GM12878 (cell line): ENCODE measurements at regions not wholly inside any gene's neighbourhood (a gene's known extent, or its start where the extent isn't known, plus 50 kb on each side); places are given as distances from the start of the nearest gene placed in this dataset.

Experiments
- ATAC-seq: fragments of 200-7000 bp; cut with Tn5 transposase; 3 replicates; pipeline ENCODE4 v1.9.1; 2020; ENCODE audit warnings: mild to moderate bottlenecking, moderate library complexity
- BruUV-seq: library from RNA; stranded (reverse); fragments of 400-500 nt; replicated peaks from 2 replicates; lab custom pipeline; 2021; lab: Mats Ljungman, UMichigan
- CTCF ChIA-PET: fragments of 300-600 bp; sonication (Branson Sonifier 250); formaldehyde crosslinking; extraction: SDS; loops from one replicate; lab custom pipeline; 2021; ENCODE audit warnings: inconsistent platforms; lab: Yijun Ruan, JAX
- POLR2A ChIA-PET: fragments of 350-600 bp; formaldehyde crosslinking; extraction: SDS; loops from one replicate; lab custom pipeline; 2021; ENCODE audit warnings: inconsistent platforms; lab: Charles Lee
- RAD21 ChIA-PET: fragments of 300-600 bp; sonication (Branson Sonifier 250); formaldehyde crosslinking; loops from one replicate; lab custom pipeline; 2023; ENCODE audit warnings: antibody characterized with exemption; ENCODE audit not compliant: unreplicated experiment; lab: Charles Lee
- SMC1A ChIA-PET: fragments of 300-600 bp; sonication (Branson Sonifier 250); formaldehyde crosslinking; loops from one replicate; lab custom pipeline; 2023; ENCODE audit not compliant: unreplicated experiment, uncharacterized antibody; lab: Charles Lee
- DNase-seq: peaks from one replicate; pipeline ENCODE4 v3.0.0-alpha.2; 2011; ENCODE audit warnings: low read depth, low spot score
- FAIRE-seq: peaks from 3 replicates; lab custom pipeline; 2011; peaks lifted over from hg19 to GRCh38; lab: Jason Lieb, UNC
- H2AFZ ChIP-seq: 2 replicates; pipeline ENCODE4 v1.6.0; 2011; ENCODE audit warnings: low read depth, low read length, control low read depth; ENCODE audit not compliant: control insufficient read depth
- H3K27ac ChIP-seq: 2 replicates; pipeline ENCODE4 v1.5.1; 2011; ENCODE audit warnings: control low read depth; ENCODE audit not compliant: control insufficient read depth, insufficient read depth
- H3K27me3 ChIP-seq, 2 experiments: replicated peaks in 1 of 2; 2 replicates each; pipeline versions ENCODE4 v1.6.0 to v1.6.1; 2011; ENCODE audit warnings: low read length in 1 of 2; ENCODE audit not compliant: control insufficient read depth in 2 of 2, insufficient read depth in 2 of 2
- H3K36me3 ChIP-seq, 2 experiments: 2 replicates each; pipeline ENCODE4 v1.5.1; 2011; ENCODE audit warnings: low read length in 1 of 2; ENCODE audit not compliant: control insufficient read depth in 2 of 2, insufficient read depth in 2 of 2
- H3K4me1 ChIP-seq: 2 replicates; pipeline ENCODE4 v1.6.1; 2011; ENCODE audit warnings: mild to moderate bottlenecking, low read length, moderate library complexity, mixed read lengths; ENCODE audit not compliant: control insufficient read depth, insufficient read depth
- H3K4me2 ChIP-seq: 2 replicates; pipeline ENCODE4 v1.6.0; 2011; ENCODE audit warnings: control low read depth; ENCODE audit not compliant: control insufficient read depth, insufficient read depth
- H3K4me3 ChIP-seq: fragments of 200-600 bp; sonication (generic); 2 replicates; pipeline ENCODE4 v1.5.1; 2016
- H3K79me2 ChIP-seq: 2 replicates; pipeline ENCODE4 v1.6.0; 2011; ENCODE audit warnings: low read length; ENCODE audit not compliant: control insufficient read depth, insufficient read depth
- H3K9ac ChIP-seq: 2 replicates; pipeline ENCODE4 v1.8.0; 2011; ENCODE audit warnings: low read length, control low read depth, mixed read lengths; ENCODE audit not compliant: control insufficient read depth, insufficient read depth
- H3K9me3 ChIP-seq: replicated peaks from 3 replicates; pipeline ENCODE4 v1.5.1; 2011; ENCODE audit warnings: mild to moderate bottlenecking, low read length; ENCODE audit not compliant: control insufficient read depth, insufficient read depth
- H4K20me1 ChIP-seq: 2 replicates; pipeline ENCODE4 v1.6.0; 2011; ENCODE audit not compliant: control insufficient read depth, insufficient read depth
- BMI1 ChIP-seq: fragments of 450-650 bp; IDR thresholded peaks from 2 replicates; pipeline ENCODE4 v1.6.1; 2016; ENCODE audit warnings: mild to moderate bottlenecking, moderate library complexity, borderline replicate concordance
- DPF2 ChIP-seq: fragments of 450-650 bp; IDR thresholded peaks from 2 replicates; pipeline ENCODE4 v1.6.1; 2017; ENCODE audit warnings: mild to moderate bottlenecking
- MYC ChIP-seq: IDR thresholded peaks from 2 replicates; pipeline ENCODE4 v1.6.1; 2011; ENCODE audit warnings: mild to moderate bottlenecking, low read length, moderate library complexity, inconsistent platforms; ENCODE audit not compliant: insufficient read depth, insufficient replicate concordance, insufficient read length, severe bottlenecking
- PML ChIP-seq: IDR thresholded peaks from 2 replicates; pipeline ENCODE4 v1.6.1; 2012; ENCODE audit warnings: low read length, inconsistent platforms
- SPI1 ChIP-seq: IDR thresholded peaks from 2 replicates; pipeline ENCODE4 v1.6.1; 2011; ENCODE audit warnings: low read depth, mild to moderate bottlenecking, low read length, moderate library complexity, borderline replicate concordance; ENCODE audit not compliant: insufficient read depth
- TAF1 ChIP-seq: IDR thresholded peaks from 2 replicates; pipeline ENCODE4 v1.6.1; 2011; ENCODE audit warnings: mild to moderate bottlenecking, low read depth, low read length, borderline replicate concordance
- WGBS: methylation state at CpG from one replicate; pipeline ENCODE4 v1.1.6; 2016; ENCODE audit warnings: low lambda C conversion rate; ENCODE audit not compliant: insufficient replicate concordance, insufficient coverage; ENCODE audit errors: missing lambda C conversion rate; 5-methylcytosine and 5-hydroxymethylcytosine counted together
- in situ Hi-C: fragments of 300-500 bp; cut with MboI; formaldehyde crosslinking; loops from 9 replicates; pipeline ENCODE4 v1.14.3; 2018; ENCODE audit warnings: mixed read lengths
- intact Hi-C: fragments of 100-400 bp; cut with micrococcal nuclease; formaldehyde crosslinking; loops from one replicate; pipeline ENCODE4 v1.14.2; 2022; ENCODE audit not compliant: unreplicated experiment
- TF ChIP-seq, protein P1 (sequence below): IDR thresholded peaks from 2 replicates; pipeline ENCODE4 v1.6.1; 2011; ENCODE audit warnings: mild to moderate bottlenecking, low read depth, low read length, moderate library complexity; ENCODE audit not compliant: insufficient replicate concordance

DNA sequence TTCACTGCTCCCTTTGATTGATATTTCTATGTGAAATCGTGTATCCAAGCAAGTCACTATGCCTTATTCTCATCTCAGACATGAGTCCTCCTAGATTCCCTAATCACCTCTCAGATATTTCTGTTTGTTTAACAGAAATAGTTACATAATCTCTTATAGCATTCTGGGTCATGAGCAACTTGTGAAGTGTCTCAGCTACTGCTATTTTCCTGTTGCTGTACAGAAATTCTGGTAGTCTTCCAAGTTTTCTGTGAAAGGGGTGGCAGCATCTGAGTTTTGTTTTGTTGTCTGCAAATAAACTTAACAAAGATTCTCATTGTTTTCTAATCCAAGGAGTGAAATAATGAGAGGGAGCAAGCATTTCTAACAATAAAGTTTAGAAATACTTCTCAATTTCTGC is 256.9 kb upstream of the ST8SIA4 start:
- intact Hi-C loops: no loop called here
- no peak overlapping the region for H3K9ac ChIP-seq
- no peaks in the 10 kb centered on the region for H3K9me3 ChIP-seq
- ChIA-PET POLR2A (no interaction called here), SMC1A (no interaction called here), CTCF (no interaction called here), RAD21 (no interaction called here)
- BruUV-seq: no TSS peak
- in situ Hi-C loops: no loop called here
- no peaks in the 10 kb centered on the region for H4K20me1 ChIP-seq
- H3K79me2 ChIP-seq: no peaks in the 10 kb centered on the region
- H3K4me2 ChIP-seq: no peak overlapping the region
- no peak for TF ChIP-seq BMI1
- TF ChIP-seq, protein P1, sequence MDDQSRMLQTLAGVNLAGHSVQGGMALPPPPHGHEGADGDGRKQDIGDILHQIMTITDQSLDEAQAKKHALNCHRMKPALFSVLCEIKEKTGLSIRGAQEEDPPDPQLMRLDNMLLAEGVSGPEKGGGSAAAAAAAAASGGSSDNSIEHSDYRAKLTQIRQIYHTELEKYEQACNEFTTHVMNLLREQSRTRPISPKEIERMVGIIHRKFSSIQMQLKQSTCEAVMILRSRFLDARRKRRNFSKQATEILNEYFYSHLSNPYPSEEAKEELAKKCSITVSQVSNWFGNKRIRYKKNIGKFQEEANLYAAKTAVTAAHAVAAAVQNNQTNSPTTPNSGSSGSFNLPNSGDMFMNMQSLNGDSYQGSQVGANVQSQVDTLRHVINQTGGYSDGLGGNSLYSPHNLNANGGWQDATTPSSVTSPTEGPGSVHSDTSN: no peak
- no peak for TF ChIP-seq MYC
- no peak for TF ChIP-seq PML
- TF ChIP-seq SPI1: no peak
- no peaks in the 10 kb centered on the region for H3K27me3 ChIP-seq
- whole genome bisulfite sequencing: 0% methylated on average over 1 of the region's 1 CpG
- ATAC-seq (no peak), DNase-seq (no peak), FAIRE-seq (no peak)
- no peaks in the 10 kb centered on the region for H3K4me1 ChIP-seq
- no peak overlapping the region for H3K4me3 ChIP-seq
- H2AFZ ChIP-seq: no peak overlapping the region
- H3K36me3 ChIP-seq: no peaks in the 10 kb centered on the region
- H3K27ac ChIP-seq: no peak overlapping the region

DNA sequence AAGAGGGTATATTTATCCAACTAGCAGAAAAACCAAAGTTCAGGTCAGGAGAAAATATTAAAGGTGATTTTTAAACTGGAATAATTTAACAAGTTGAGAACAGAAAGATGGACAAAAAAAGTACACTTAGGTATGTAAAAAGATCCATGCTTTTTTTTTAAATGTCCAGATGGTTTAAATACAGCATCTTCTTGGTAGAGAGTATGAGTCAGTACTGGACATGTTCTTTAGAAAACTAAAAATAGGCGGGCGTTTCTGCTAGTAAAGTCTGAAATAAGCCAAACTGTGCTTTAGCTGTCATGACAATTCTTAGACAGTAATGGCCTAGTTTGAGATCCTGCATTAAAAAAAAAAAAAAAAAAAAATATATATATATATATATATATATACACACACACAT is 255.9 kb upstream of the ST8SIA4 start:
- no peak overlapping the region for H3K9ac ChIP-seq
- FAIRE-seq (no peak), ATAC-seq (no peak), DNase-seq (no peak)
- no peaks in the 10 kb centered on the region for H4K20me1 ChIP-seq
- BruUV-seq: no TSS peak
- H2AFZ ChIP-seq: no peak overlapping the region
- SMC1A ChIA-PET: no interaction called here
- TF ChIP-seq DPF2: no peak
- TF ChIP-seq TAF1: no peak
- in situ Hi-C loops: no loop called here
- CTCF ChIA-PET: no interaction called here
- POLR2A ChIA-PET: no interaction called here
- H3K36me3 ChIP-seq: no peaks in the 10 kb centered on the region
- H3K79me2 ChIP-seq: no peaks in the 10 kb centered on the region
- no peaks in the 10 kb centered on the region for H3K9me3 ChIP-seq
- no peak overlapping the region for H3K4me3 ChIP-seq
- H3K4me2 ChIP-seq: no peak overlapping the region
- WGBS: 38% methylated on average over 2 of the region's 2 CpGs
- RAD21 ChIA-PET: no interaction called here
- no peaks in the 10 kb centered on the region for H3K4me1 ChIP-seq
- intact Hi-C loops: no loop called here
- H3K27me3 ChIP-seq: no peaks in the 10 kb centered on the region
- no peak overlapping the region for H3K27ac ChIP-seq
